T-helper 2 cell (primary cell): ENCODE measurements at regions not wholly inside any gene's neighbourhood (a gene's known extent, or its start where the extent isn't known, plus 50 kb on each side); places are given as distances from the start of the nearest gene placed in this dataset.

Experiments used
- DNase-seq, 5 experiments: peaks; one replicate each; pipeline versions ENCODE4 v3.0.0 to v3.0.0-alpha.2; 2012 to 2022

DNA sequence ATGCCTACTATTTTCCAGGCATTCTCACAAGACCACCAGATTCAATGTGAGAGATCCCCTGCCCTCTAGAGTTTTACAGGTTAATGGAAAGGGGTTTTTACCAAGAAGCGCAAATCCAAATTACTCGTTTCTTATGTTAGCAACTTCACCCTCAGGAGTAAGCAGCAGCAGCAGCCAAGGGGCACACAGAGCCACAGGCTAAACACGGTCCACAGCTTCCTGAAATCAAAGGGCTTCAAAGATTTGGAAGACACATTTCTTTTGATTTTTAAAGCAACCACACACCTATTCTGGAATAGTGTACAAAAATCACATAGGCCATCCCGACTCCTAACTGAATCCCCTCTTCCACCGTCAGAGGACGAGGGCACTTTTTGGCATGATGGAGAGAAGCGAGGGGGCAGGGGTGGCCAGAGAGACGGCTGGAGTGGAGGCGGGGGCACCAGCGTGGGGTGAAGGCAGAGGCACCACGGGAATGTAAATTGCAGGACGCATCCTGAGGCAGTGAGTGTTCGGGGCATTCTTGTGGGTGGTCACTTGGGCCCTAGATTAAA, 107.0 kb downstream of the ARF6 start:
- peak in 1 of 5 experiments; percentile 2 for DNase-seq

DNA sequence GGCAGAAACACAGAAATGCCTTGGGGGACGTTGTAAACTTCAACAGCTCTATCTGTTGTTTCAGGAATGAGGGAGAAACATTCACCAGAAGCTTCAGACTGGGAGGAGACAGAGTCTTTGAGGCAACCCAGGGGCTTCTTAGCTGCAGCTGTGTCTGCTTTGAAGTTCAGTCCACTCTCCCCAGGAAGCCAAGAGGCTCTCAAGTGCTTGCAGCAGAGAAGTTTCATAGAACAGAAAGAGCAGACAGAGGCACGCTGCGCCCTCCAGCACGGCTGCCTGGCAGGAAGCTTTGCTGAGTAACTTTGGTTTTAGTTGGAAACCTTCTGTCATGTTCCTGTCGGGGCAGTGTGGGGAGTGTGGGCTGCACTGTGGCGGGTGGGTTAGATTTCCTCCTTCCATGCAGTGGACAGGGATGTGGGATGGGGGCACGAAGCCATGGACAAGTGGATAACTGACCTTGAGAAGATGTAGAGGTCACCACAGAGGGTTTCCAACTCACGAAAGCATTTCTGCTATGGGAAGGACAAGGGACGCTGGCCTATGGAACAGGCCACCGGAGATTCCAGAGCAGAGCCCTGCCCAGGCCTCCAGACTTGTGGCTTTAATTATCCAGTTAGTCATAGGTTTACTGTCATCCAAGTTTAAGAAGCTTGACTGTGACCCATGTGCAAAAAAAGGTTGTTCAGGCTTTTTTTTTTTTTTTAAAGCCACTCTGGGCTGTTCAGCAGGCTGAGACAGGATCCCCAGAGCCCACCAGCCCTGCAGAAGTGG, 107.7 kb downstream of the ARF6 start:
- peak in 4 of 5 experiments; percentile 49 to 95 (median 65) for DNase-seq

DNA sequence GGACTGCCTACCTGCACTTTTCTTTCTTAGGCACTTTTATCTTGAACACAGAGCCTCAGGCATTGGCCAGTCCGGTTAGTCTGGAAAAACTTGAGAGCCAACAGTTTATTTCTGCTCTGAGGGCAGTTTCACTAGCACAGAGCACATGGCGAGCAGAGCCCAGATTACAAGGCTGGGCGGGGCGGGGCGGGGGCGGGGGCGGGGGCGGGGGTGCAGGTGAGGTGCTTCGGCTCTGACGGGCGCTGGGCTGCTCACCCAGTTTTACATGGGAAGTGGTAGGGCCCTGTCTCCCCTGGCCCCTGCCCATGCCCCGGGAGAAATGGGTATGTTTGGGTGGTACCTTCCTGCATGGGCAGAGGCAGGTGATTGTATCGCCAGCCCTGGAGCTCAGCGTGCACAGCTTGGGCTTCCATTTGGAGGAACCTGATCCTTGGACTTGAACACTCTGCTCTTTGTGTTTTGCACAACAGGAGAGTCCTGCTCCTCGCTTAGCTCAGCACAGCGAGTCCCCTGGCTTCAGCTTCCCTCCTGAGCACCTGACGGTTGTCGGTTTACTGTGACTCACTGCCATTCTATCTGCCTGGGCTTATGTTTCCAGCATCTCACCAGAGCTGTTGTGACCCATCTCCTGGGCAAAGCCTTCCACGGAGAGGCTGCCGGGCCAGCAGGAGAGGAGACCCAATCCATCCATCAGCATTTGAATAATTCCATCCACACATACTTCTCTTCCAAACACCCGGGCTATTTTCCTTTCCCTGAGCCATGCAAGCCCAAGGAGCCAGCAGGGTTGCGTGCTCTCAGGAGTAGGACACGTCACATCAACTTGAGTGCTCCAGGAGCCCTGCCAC, 108.5 kb downstream of the ARF6 start:
- DNase-seq: peak in 4 of 5 experiments; percentile 50 to 92 (median 66)

DNA sequence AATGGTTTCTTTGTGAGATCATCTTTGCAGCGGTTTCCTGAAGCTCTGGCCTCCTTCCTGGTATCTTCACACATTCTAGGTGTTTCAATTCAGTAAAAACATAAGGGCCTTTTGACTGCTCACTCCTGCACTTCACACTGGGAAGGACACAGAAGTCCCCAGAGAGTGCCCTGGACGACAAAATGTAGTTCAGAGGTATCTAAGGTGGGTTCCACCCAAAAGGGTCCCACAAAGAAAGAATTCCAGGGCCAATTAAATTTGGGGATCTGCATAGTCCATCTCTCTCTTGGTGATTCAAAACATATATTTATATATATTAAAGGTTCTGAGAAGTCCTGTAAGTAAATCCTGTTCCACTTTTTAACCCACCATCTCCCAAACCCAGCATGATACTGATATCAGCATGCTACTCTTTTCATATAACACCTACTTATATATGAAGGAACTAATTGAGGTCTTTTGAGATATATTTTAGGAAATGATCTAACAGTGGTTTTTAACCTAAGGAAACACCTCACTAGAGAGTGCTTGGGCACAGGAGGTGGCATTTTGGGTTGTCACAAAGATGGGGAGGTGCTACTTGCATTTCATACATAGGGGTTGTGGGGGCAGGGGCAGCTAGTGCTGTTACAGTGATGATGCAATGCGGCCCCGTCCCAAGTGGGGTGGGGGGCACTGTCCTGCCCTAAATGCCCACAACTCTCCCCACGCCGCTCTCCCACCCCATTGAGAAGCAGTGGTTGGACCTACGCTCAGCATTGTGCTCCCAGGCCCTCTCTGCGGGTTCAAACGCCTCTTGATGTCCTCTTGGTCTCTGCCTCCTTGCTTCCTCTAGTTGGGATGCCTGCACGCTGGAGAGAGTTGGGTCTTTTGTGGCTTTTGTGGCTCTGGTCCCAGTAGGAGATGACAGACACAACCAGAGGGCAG, 109.4 kb downstream of the ARF6 start:
- DNase-seq: peak in 4 of 5 experiments; percentile 51 to 97 (median 71)

DNA sequence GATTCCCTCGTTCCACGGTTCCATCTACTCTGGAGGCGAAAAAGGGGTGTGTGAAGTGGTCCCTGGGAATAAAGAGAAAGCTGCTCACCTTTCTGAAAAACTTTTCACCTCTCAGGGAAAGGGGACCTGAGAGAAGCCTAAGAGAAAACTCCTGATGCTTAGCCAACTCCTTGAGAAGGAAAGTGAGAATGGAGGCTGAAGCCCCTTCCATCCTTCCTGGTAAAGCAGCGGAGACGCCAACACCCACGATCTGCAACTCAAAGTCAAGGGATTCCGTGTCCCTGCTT, 110.0 kb downstream of the ARF6 start:
- DNase-seq: no peak

GRCh38 chr14:50003213-50004021, 110.5 kb downstream of the ARF6 start:
- DNase-seq: peak; percentile 51 to 88 (median 65)

DNA sequence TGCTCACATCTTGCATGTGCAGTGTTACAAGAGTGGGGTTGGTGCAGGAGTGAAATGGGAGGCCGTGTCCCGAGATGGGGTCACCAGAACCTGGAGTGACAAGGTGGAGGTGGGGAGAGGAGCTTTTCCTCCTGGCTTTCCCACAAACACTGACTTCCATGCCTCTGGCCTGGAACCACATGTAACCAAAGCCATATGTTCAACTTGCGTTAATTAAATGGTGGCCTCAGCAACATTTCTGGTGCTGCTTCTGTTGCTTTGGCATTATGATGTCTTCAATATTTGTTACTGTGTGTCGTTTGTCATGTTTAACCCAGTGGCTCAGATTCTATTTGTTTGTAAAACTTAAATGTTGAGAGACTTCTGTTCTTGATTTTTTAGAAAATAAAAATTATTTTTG, 110.2 kb downstream of the VCPKMT start:
- no peak for DNase-seq

DNA sequence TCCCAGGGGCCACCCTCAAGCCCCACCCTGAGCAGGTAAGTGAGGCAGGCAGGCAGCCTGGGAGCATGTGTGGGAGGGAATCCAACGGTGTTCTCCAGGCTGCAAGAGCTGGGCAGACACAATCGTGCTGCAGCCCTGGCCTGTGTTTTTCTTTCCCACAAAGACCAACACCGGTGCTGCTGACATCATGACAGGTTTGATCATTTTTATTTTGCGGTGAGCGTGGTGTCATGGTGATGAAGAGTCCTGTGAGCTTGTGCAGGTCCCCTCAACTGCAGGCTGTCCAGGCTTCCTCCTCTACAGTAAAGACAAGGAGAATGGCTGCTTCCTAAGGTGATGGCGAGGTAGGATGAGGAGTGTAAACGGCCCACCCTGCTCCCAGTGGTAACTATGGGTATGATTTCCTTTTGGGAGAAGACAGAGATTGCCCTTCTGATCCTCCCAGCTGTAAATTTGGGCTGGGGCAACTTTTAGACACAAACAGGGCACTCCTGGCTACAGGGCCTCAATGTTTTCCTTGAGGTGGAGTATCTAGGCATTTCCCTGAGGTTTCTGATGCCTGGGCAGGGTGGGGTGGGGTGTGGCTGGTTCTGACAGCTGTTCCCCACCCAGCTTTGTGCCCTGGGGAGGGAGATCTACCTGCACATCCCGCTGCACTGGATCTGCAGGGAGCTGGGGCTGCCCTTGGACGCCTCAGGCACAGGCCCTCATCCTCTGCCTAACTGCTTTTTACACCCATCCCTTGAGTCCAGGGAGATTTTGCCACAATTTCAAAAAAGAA, 109.1 kb downstream of the VCPKMT start:
- no peak for DNase-seq

GRCh38 chr14:50008562-50008961, 107.8 kb downstream of the VCPKMT start:
- DNase-seq: no peak

- DNase-seq: no peak
Measured at GRCh38 chr14:50008974-50009373, 107.4 kb downstream of the VCPKMT start.

GRCh38 chr14:50010752-50011151, 105.6 kb downstream of the VCPKMT start:
- DNase-seq: no peak

GRCh38 chr14:50011242-50011641, 105.1 kb downstream of the VCPKMT start:
- DNase-seq: no peak

GRCh38 chr14:50012644-50013043, 103.7 kb downstream of the VCPKMT start:
- no peak for DNase-seq

DNA sequence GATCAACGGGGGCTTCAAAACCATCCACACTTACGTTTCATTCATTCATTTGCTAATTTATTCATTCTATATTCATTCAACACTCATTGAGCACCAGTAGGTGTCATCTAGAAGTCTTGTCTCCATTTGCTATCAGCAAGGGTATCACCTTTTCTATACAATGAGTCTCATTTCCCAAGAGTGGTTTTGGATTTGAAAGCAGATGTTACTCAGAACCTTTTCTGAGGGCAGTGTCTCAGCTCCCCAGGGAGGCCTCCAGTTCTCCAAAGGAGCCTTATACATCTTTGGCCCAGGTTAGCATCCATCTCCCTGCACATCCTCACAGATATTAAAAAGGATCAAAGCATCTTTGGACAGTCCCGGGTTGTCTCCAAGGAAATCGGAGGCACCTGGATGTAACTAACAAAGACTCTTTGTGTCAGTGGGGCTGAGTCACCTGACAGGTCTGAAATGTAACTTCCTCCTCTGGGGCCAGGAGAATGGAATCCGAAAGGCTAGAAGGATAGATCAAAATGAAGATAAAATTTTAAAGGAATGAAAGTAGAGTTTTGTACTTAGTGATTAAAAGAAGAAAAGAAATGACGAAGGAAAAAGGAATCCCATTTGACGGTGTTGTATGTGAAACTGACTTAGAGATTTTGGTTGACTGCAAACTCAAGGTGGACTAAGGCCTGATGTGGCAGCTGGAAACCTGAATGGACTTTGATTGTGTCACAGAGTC, 103.0 kb downstream of the VCPKMT start:
- no peak for DNase-seq

GRCh38 chr14:50013934-50014333, 102.4 kb downstream of the VCPKMT start:
- DNase-seq: no peak

GRCh38 chr14:50014809-50015430, 101.5 kb downstream of the VCPKMT start:
- DNase-seq: no peak

DNA sequence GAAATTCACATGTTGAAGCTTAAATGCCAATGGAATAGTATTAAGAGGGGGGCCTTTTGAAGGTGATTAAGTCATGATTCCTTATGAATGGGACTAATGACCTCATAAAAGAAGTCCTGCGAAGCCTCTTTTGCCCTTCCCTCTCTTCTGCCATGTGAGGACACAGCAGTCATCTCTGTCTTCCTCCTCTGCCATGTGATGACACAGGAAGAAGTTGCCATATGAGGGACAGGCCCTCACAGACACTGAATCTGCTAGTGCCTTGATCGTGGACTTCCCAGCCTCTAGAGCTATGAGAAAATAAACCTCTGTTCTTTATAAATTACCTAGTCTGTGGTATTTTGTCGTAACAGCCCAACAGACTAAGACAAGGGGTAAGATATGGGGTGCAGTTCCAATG, 100.7 kb downstream of the VCPKMT start:
- DNase-seq: no peak

- DNase-seq: no peak
Measured at GRCh38 chr14:50018201-50018932, 98.0 kb downstream of the VCPKMT start.

DNA sequence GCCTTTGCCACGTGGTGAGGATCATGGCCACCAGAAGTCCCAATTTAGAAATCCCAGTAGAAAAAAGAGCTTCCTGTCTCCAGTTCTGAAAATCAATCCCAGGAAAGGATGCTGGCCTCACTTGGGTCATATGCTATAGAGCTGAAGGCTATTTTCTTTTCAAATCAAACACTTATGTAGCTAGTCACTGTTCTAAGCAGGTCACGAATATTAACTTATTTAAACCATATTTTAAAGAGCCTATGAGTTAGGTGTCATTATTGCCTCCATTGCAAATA, 97.5 kb downstream of the VCPKMT start:
- DNase-seq: no peak
